PFSK-1 (cell line): ENCODE measurements at regions not wholly inside any gene's neighbourhood (a gene's known extent, or its start where the extent isn't known, plus 50 kb on each side); places are given as distances from the start of the nearest gene placed in this dataset.

ENCODE experiments used
- FOXP2 ChIP-seq: optimal IDR thresholded peaks from 2 replicates; pipeline ENCODE3; 2011; ENCODE audit warnings: borderline replicate concordance, control low read depth, inconsistent platforms; ENCODE audit not compliant: insufficient read depth; ENCODE audit errors: extremely low read length, extremely low read depth
- POLR2AphosphoS5 ChIP-seq: IDR thresholded peaks from 2 replicates; pipeline ENCODE4 v1.6.1; 2012; ENCODE audit warnings: low read depth, mild to moderate bottlenecking, control low read depth, low read length, moderate library complexity
- SIN3A ChIP-seq: IDR thresholded peaks from 2 replicates; pipeline ENCODE4 v1.6.1; 2012; ENCODE audit warnings: mild to moderate bottlenecking, low read length, moderate library complexity, borderline replicate concordance; ENCODE audit not compliant: insufficient read depth
- TAF1 ChIP-seq: IDR thresholded peaks from 2 replicates; pipeline ENCODE4 v1.6.1; 2012; ENCODE audit warnings: low read length, control low read depth, borderline replicate concordance; ENCODE audit not compliant: insufficient read depth
- TF ChIP-seq, protein P1 (sequence below), 2 experiments: IDR thresholded peaks; 2 replicates each; pipeline versions ENCODE4 v1.6.1 to v1.8.0; 2011 to 2012; ENCODE audit warnings: low read depth in 2 of 2, low read length in 2 of 2, control low read depth in 1 of 2, inconsistent platforms in 1 of 2, mild to moderate bottlenecking in 1 of 2, moderate library complexity in 1 of 2; ENCODE audit not compliant: insufficient read depth in 1 of 2

GRCh38 chr2:134052173-134052572 is 201.7 kb upstream of the MGAT5 start:
- TF ChIP-seq TAF1 = no peak
- no peak for TF ChIP-seq POLR2AphosphoS5
- TF ChIP-seq, protein P1, sequence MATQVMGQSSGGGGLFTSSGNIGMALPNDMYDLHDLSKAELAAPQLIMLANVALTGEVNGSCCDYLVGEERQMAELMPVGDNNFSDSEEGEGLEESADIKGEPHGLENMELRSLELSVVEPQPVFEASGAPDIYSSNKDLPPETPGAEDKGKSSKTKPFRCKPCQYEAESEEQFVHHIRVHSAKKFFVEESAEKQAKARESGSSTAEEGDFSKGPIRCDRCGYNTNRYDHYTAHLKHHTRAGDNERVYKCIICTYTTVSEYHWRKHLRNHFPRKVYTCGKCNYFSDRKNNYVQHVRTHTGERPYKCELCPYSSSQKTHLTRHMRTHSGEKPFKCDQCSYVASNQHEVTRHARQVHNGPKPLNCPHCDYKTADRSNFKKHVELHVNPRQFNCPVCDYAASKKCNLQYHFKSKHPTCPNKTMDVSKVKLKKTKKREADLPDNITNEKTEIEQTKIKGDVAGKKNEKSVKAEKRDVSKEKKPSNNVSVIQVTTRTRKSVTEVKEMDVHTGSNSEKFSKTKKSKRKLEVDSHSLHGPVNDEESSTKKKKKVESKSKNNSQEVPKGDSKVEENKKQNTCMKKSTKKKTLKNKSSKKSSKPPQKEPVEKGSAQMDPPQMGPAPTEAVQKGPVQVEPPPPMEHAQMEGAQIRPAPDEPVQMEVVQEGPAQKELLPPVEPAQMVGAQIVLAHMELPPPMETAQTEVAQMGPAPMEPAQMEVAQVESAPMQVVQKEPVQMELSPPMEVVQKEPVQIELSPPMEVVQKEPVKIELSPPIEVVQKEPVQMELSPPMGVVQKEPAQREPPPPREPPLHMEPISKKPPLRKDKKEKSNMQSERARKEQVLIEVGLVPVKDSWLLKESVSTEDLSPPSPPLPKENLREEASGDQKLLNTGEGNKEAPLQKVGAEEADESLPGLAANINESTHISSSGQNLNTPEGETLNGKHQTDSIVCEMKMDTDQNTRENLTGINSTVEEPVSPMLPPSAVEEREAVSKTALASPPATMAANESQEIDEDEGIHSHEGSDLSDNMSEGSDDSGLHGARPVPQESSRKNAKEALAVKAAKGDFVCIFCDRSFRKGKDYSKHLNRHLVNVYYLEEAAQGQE (IDR thresholded peaks at IDR 0.05; ENCODE audit: insufficient read depth in 1 of 2, low read depth in 2 of 2, low read length in 2 of 2) = no peak
- no peak for TF ChIP-seq SIN3A
- TF ChIP-seq FOXP2 = no peak
